GM19438 (cell line): ENCODE measurements at regions not wholly inside any gene's neighbourhood (a gene's known extent, or its start where the extent isn't known, plus 50 kb on each side); places are given as distances from the start of the nearest gene placed in this dataset.

Source experiments
- ATAC-seq: cut with Tn5 transposase; IDR thresholded peaks from one replicate; pipeline ENCODE4 v1.9.1; 2021; ENCODE audit warnings: low read depth; ENCODE audit not compliant: unreplicated experiment

DNA sequence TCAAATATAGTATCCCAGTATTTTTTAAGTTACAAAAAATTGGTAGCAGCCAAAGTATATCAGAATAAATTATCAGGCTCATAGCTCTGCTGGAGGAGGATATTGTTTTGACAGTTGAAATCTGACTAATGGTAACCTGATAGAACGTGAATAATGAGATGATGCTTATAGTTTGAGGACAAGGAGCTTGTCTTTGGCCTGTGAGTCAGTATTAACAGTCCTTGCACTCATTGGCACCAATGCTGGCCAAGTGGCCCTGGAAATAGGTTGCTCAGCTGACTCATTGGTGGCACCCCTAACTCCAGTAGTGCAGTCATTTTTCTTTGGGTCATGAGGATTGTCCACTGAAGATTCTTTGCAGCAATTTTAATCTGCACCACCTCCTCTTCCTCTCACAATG, 203.3 kb upstream of the JADE1 start:
- ATAC-seq = no peak

DNA sequence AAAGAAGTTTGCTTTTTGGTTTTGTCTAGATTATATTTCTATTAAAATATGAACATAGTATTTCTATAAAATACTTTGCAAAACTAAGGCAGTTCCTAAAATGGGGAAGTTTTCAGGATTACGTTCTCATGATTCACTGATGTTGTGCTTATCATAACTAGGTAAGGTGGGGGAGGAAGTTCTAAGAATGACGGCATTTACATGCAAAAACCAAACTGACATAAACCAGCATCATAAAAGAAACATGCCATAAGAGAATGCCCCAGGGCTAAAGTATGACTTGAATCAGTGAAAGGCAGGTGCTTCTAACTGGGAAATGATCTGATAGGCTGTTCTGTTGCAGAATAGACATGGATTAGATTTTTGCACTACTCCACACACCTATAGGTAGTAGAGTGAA, 204.7 kb upstream of the JADE1 start:
- ATAC-seq = no peak

DNA sequence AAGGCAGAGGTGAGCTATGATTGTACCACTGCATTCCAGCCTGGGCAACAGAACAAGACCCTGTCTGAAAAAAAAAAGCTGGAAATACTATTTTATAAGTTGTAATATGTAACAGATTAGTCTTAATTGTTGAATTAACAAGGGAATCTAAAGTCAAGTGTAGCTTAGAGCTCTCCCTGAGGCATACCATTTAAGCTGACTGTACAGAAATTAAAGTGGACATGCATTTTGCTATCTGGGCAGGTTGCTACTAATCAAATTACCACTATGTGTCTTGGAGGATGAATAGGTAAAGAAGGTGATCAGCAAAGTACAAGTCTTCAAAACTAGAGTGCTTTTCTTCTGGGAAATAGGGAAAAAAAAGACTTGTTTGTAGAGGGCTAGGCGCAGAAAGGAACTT, 205.3 kb upstream of the JADE1 start:
- ATAC-seq = no peak

DNA sequence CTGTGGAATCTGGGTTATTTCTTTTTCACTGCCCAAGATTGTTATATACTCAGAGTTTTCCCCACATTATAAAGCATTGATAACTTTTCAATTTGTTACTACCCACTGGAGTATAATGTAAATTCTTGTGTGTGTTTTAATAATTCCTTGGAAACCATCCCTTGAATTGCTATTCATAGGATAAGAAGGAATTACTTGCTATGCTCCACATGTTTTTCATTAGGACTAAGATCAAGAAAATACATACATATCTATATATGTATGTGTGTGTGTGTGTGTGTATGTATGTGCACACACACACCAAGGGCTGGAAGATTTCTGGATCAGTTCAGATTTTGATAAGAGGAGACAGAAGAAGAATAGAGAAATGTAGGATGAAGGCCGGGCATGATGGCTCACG, 206.4 kb upstream of the JADE1 start:
- ATAC-seq = no peak

DNA sequence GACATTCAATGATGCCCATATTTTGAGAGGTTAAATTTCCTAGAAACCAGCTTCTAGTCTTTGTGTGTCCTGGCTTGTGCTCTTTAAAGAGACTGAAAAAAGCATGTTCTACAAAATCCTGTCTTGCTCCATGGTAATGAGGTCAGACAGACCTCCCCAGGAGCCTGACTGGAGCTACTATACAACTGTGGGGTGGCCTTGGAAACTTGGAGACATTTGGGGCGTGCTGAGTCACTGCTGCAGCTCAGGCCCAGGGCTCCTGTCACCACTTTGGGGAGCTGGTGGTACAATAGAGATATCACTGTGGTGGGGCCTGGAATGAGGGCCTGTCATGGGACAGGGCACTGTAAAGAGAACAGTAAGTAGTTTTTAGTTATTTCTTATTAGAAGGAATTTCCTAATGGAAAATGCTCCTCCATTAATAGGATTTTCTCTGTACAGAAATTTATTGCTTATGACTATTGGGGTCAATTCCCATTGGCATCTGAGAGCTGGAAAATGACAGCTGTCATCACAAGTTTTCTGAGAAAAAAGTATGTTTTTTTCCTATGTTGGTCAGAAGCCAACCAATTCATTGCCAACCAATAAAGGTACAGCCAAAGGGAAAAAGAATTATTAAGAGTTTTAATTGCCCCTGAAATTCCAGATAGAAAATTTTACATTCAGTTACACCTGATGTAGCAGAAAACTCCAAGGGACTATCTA, 207.4 kb upstream of the JADE1 start:
- ATAC-seq = no peak

DNA sequence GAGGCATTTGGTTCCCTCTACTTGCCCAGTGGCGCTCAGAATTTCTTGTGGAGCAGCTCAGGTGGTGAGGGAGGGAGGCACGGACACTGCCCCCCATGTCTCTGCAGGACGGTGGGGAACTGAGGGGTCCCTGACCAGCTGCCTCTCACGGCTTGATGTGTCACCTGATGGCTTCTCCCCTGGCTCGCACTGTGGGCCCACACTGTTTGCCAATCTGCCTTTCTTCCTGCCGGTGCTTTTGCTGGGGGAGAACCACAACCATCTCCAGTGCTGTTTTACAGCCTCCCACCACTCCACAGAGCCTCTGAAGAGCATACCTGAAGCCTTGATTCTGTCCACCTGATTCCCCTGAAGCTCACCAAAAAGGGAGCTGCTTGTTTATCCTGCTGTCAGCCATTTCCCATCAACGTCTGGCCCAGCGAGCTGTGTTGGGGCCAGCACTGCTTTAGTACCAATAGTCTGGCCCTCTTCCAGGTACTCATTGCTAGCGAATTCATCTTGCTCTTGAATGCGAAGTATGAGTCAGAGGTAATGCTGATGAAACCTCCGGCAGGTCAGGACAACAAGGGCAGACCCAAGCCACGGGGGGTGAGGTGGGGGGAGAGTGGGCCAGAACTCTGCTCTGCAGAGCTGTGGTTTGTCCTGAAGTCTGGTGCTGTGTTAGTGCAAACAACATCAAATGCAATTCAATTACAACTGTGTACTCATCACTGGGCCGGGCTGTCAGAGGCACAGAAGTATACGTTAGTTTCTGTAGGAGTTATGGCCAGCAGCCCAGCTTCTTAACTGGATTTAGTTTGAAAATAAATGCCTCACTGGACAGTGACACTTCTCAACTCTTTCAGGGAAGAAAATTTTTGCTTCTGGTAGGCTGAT, 208.3 kb upstream of the JADE1 start:
- ATAC-seq = no peak

DNA sequence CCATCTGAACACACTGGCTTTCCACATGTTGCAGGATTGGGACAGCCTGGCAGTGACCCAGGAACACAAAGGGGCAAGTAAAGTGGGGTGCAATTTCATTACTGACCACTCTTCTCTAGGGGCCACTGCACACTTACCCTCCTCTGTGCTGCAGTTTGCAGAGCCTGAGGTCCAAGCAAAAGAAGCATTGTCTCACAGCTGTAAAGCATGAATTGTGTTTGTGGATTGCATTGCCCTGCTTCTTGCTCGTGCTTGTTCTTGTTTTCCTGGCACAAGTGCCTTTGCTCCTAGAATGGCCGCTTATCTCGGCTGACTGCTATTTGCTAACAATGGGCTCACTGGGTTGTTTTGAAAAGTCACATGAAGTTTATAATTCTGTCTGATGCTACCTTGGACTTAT, 209.1 kb upstream of the JADE1 start:
- no peak for ATAC-seq

DNA sequence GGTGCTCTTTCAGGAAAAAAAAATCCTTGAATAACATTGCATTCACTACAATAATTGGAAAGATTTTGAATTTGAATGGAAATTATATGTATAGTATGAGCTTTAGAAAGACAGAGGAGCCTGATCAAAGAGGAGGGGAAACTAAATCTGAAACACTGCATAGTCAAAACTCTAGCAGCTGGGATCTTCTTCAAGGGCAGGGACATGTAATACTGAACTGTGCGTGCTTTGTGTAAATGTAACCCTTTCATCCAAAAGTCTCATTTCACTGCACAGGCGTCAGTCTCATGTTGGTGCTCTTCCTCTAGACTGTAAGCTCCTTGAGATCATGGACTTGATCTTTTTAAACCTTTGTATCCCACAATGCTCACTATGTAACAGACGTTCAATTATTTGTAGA, 212.0 kb upstream of the JADE1 start:
- no peak for ATAC-seq

DNA sequence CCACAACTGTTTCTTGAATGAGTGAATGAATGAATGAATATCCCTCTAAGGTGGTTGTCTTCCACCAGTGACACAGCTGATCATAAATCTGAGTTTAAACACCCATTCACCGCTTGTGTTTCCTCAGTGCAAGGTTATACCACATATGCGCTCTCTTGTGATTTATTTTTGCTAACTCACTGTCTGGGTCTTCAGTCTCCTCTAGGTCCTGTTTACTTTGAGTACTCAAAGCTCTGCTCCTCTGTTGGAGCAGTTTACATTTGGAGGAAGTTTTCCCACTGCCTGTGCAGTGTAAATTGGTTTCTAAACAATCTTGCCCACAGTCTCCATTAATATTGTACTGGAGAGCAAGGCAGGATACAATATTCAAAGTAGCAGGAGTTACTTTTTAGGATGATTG, 212.6 kb upstream of the JADE1 start:
- no peak for ATAC-seq

DNA sequence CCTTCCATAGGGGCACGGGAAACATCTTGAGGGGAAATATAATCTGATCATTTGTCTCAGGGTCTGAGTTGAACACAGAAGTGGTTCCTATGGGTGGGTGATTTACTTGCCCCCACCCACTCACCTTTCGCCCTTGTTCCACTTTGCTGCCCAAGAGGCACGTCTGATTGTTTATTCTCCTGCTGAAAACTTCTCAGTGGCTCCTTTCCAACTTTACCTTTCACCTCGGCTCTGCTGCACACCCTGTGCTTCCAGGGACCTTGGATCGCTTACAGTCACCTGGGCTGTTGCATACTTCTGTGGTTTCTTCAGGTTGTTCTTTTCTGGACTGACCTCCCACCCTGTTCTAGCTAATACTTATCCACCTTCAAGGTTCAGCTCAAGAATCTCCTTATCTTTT, 213.4 kb upstream of the JADE1 start:
- no peak for ATAC-seq

DNA sequence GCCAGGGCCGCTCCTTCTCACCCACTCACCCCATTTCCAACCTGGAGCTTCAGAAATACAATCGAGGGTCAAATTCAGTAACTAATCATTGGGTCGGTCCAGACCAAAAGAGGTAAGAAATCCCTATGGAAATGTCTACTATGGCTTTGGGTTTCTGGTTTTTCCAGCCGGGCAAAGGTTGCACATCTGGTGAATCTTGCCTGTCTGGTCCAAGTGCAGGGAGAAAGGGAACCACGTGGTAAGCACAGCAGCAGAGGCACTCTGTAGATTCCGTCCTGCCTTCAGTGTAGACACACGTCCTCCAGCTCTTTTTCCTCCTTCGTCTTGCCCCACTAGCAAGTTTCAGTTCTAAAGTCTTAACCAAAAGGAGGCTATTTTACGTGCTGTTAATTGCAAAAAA, 218.0 kb upstream of the JADE1 start:
- no peak for ATAC-seq

DNA sequence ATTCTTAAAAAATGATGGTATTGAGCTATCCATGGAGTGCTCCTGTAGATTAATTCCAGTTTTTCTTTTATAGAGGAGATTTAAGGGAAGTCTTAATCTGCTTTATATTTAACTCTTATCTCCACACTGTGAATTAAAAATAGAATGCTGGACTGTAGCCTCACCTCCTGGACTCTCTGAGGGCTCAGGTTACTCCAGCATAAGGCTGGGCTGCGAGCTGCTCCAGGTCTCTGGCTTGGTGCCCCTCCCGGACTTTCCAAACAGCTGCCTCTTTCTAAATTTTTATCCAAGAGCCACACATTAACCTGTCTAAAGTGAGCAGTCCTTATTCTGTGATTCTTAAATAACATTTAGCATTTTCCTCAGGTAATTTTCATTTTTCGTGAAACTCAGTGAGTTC, 218.7 kb upstream of the JADE1 start:
- no peak for ATAC-seq

DNA sequence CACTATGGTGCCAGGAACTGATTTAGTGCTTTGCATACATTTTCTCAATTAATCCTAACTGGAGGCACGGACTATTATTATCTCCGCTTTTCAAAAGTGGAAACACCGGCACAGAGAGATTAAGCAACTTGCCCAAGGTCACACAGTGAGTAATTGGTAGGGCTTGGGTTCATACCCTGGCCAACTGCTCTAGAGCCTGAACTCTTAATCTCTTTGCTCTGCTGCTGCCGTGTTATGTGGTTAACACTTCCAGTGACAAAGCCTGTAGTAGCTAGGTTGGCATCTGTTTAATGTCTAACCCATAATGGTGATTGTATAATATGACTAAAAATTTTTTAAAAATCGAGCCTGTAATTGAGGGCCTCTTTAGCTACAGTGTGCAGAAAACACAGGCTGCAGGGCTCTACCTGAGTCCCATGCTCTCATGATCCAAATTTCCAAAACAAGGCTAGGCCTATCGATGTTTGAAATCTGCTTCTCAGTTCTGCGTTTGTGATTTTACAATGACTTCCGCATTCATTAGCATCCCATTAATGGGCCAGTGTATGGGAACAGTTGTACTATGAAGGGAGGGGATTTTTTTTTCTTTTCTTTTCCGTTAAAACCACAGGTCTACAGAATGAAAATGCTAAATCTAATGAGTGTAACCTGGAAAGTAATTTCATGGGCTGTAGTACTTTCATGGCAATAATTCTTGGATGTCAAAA, 219.3 kb upstream of the JADE1 start:
- no peak for ATAC-seq

DNA sequence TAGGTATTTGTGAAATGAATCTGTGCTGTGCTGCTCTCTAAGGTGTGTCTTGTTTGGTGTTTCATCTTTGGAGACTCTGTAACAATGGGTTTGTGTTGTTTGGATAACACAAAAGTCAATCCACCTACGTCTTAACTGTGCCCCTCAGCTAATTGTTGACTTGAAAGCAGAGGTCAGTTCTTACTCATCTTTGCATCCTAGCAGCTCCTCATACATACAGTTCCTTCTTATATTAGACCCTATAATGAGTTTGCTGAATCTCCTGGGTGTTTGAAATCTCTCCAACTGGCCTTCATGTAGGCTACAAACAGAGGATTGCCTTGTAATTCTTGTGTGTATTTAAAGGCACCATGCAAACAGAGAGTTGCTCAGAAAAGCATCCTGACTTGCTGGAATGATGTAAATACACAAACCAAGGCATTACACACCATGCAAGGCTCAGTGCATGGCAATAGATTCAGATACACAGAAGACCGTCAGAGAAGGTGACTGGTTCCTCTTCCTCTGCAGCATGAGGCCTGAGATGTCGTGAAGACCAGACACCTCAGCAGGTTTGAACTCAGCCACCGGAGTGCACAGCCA, 220.0 kb upstream of the JADE1 start:
- no peak for ATAC-seq

DNA sequence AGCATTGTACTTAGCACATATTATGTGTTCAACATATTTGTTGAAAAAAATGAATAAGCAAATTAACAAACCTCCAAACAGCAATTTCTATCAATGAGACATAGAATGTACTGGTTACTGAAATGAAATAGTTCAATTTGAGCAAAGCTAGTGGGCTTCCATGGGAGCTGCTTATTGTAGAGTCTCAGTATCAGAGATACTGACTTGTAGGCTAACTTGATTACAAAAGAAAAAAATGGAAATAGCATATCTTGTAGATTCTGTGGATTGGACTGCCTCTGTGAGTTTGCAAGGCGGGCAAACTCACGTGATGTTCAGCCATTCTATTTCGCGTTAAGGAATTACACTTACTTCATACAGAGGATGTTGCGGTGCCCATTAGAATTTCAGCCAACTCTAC, 222.1 kb upstream of the JADE1 start:
- no peak for ATAC-seq

DNA sequence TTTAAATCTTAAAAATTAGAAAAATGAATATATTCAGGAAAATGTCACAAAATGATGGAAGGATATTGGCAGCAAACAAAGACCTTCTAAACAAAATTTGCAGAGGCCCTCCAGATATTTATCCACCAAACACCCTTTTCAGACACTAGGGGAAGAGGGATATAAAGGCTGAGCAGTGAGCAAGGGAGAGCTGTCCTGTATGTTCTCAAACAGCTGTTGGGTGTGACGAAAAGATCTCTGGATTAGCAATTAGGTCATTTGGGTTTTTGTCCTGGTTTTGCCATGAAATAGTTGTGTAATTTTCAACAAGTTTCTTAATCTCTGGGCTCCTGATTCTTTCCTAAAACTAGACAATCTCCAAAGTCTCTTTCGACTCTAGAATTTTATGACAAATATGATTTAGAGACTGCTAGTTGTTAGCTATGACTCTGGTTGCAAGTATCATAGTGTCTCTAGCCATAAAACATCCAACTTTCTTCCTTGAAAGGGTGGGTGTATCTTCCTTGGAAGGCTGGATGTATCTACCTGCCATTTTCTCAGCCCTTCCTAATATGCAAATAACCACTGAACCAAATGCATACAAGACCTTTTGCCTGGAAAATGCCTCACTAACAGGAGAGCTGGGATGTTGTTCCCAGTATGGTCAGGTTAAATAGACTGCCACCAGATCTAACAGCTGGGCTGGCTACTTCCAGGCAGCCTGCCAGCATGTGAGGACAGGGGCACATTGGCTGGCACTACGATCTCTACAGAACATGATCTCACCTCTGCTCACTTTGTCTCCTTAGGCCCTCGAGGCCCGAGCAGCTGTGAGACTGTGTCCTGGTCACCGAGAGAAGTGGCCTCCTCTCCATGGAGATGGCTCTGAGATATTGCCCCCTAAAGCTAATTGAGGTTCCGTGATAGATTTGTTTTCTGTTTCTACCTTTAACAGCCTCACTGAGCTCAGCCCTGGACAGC, 225.5 kb upstream of the JADE1 start:
- ATAC-seq = no peak

DNA sequence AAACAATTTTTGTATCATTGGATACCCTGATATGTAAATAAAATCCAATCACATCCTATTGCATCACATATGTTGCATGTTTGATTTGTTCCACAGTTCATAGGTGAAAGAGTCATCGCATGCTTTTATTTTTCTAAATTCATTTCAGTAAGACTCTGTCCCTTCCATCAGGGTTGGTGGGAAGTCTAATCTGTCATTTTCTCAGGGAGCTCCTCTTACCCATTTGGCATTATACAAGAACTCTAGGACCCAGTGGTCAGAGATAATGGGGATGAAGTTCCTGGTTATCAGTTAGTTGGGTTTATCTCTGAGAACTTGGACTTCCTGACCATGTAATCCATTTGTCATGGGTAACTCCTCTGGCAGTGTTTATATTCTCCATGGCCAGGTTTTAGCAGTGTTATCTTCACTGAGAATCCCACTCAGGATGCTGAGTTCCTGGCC, 227.1 kb upstream of the JADE1 start:
- no peak for ATAC-seq

DNA sequence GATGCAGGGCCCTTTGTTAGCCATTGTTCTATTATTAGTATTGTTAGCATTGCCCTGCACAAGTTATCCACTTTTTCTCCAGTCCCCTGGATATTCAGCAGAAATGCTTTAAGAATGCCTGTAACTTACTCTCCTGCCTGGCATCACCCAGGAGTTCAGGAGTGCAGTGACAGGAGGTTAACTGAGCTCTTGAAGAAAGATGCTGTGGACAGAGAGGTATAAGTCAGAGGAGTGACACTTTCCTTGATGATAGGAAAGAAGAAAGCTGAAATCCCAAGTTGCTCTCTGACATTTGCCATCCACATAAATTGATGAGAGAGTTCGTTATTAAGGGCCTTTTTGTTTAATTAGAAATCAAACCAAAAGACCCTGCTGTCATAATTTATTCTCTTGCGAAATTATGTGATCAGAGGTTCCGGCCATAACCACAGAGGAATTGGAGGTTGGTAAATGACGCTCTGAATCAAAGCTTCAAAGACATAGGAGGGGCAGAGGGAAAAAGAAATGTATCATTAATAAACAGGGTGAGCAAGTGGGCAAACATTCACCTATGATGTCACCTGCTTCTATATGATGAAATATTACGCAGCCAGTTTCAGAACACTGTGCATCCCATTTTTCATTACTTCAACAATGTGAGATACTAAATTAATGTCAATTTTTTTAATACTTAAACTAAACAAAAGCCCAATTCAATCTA, 230.2 kb upstream of the JADE1 start:
- no peak for ATAC-seq

DNA sequence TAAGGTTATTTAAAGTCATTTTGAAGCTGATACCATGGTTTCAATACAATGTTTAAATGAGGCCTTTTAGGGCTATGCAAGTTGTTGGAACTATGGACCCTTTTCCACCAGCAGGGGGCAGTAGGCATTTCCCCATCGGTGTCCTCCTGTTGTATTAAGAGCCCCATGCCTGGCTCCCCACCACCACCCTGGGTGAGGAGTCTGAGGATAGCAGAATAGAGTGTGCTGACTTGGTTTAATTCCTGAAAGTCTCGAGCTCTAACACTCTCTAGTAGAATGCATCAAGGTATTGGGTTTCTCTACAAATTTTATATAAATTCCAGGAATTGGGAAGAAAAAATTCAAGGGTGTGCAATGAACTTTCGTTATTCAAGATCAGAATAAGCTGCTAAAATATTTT, 234.8 kb upstream of the JADE1 start:
- ATAC-seq = peak; percentile 89
